ENCODE measurements at regions not wholly inside any gene's neighbourhood (a gene's known extent, or its start where the extent isn't known, plus 50 kb on each side); places are given as distances from the start of the nearest gene placed in this dataset.

GRCh38 chr3:22351806-22352205 lies 600.8 kb upstream of the ZNF385D start (continued):
- TF ChIP-seq FOSL2 (IDR thresholded peaks at IDR 0.05; ENCODE audit: borderline replicate concordance, low read depth) (no peak), POLR2AphosphoS5 (IDR thresholded peaks at IDR 0.05; ENCODE audit: low read depth, low read length) (no peak)

- Histone ChIP-seq H3K9ac (no peak overlapping the region), H2AFZ (ENCODE audit: low read depth) (no peak overlapping the region), H3K79me2 (ENCODE audit: insufficient read depth) (no peaks in the 10 kb centered on the region), H3K4me3 (ENCODE audit: low read depth in 2 of 2, low read length in 1 of 2) (no peak overlapping the region), H3K4me1 (ENCODE audit: control insufficient read depth in 1 of 2, insufficient read depth in 2 of 2, low read depth in 1 of 2, low read length in 1 of 2) (no peaks in the 10 kb centered on the region), H3K27me3 (ENCODE audit: insufficient read depth) (no peaks in the 10 kb centered on the region), H4K20me1 (ENCODE audit: insufficient read depth) (no peaks in the 10 kb centered on the region), H3K9me3 (no peaks in the 10 kb centered on the region), H3K9me2 (no peaks in the 10 kb centered on the region), H3F3A (replicated peaks; ENCODE audit: insufficient read depth) (no peaks in the 10 kb centered on the region), H3K4me2 (no peak overlapping the region), H3K27ac (ENCODE audit: low read depth in 2 of 2, low read length in 1 of 2) (no peak overlapping the region), H3K36me3 (replicated peaks in 1 of 2; ENCODE audit: control insufficient read depth in 1 of 2, insufficient read depth in 2 of 2, low read length in 1 of 2) (no peaks in the 10 kb centered on the region)
- ChIA-PET POLR2A (no interaction called here), CTCF (no interaction called here)
- DNase-seq: no peak
- TF ChIP-seq FOXM1 (IDR thresholded peaks at IDR 0.05; ENCODE audit: low read depth) (no peak), NRF1 (IDR thresholded peaks at IDR 0.05; ENCODE audit: low read depth, low read length) (no peak), CHD2 (IDR thresholded peaks at IDR 0.05; ENCODE audit: low read length, partially characterized antibody) (no peak), TEAD4 (IDR thresholded peaks at IDR 0.05; ENCODE audit: borderline replicate concordance, insufficient read depth) (no peak), TAF1 (IDR thresholded peaks at IDR 0.05; ENCODE audit: borderline replicate concordance, low read depth, low read length) (no peak)
- WGBS (ENCODE audit: low lambda C conversion rate): 56% methylated on average over 1 of the region's 1 CpG
These were observed 602.1 kb upstream of the ZNF385D start for GRCh38 chr3:22353126-22353525.

- 76% methylated on average over 1 of the region's 1 CpG for WGBS (ENCODE audit: low lambda C conversion rate)
- Histone ChIP-seq H2AFZ (ENCODE audit: low read depth) (no peak overlapping the region), H3K9me2 (no peaks in the 10 kb centered on the region), H3K27ac (ENCODE audit: low read depth in 2 of 2, low read length in 1 of 2) (no peak overlapping the region), H3K4me3 (ENCODE audit: low read depth in 2 of 2, low read length in 1 of 2) (no peak overlapping the region), H3F3A (replicated peaks; ENCODE audit: insufficient read depth) (no peaks in the 10 kb centered on the region), H3K27me3 (ENCODE audit: insufficient read depth) (no peaks in the 10 kb centered on the region), H3K4me1 (ENCODE audit: control insufficient read depth in 1 of 2, insufficient read depth in 2 of 2, low read depth in 1 of 2, low read length in 1 of 2) (no peaks in the 10 kb centered on the region; a peak in 1 of 4 replicates), H3K36me3 (replicated peaks in 1 of 2; ENCODE audit: control insufficient read depth in 1 of 2, insufficient read depth in 2 of 2, low read length in 1 of 2) (no peaks in the 10 kb centered on the region), H3K9ac (no peak overlapping the region), H3K9me3 (no peaks in the 10 kb centered on the region), H4K20me1 (ENCODE audit: insufficient read depth) (no peaks in the 10 kb centered on the region), H3K79me2 (ENCODE audit: insufficient read depth) (no peaks in the 10 kb centered on the region), H3K4me2 (no peak overlapping the region)
- DNase-seq: no peak
- CTCF ChIA-PET: no interaction called here
- POLR2A ChIA-PET: no interaction called here
- TF ChIP-seq RCOR1 (IDR thresholded peaks at IDR 0.05; ENCODE audit: low read length) (no peak), MAX (IDR thresholded peaks at IDR 0.05; ENCODE audit: low read depth) (no peak), TCF12 (IDR thresholded peaks at IDR 0.05) (no peak), JUND (IDR thresholded peaks at IDR 0.05) (no peak), NRF1 (IDR thresholded peaks at IDR 0.05; ENCODE audit: low read depth, low read length) (no peak), CTCF (IDR thresholded peaks at IDR 0.05) (no peak), TAF1 (IDR thresholded peaks at IDR 0.05; ENCODE audit: borderline replicate concordance, low read depth, low read length) (no peak), SMC3 (IDR thresholded peaks at IDR 0.05; ENCODE audit: low read depth, low read length) (no peak), EZH2phosphoT487 (IDR thresholded peaks at IDR 0.05; ENCODE audit: borderline replicate concordance, low read depth) (no peak), RAD21 (IDR thresholded peaks at IDR 0.05; ENCODE audit: low read length) (no peak), MEF2A (IDR thresholded peaks at IDR 0.05; ENCODE audit: borderline replicate concordance, low read depth) (no peak), PBX3 (IDR thresholded peaks at IDR 0.05) (no peak), ELF1 (IDR thresholded peaks at IDR 0.05) (no peak), TEAD4 (IDR thresholded peaks at IDR 0.05; ENCODE audit: borderline replicate concordance, insufficient read depth) (no peak), IRF3 (IDR thresholded peaks at IDR 0.05; ENCODE audit: low read depth, low read length) (no peak), FOXJ3 (CRISPR knock-in tag; IDR thresholded peaks at IDR 0.05) (no peak), REST (IDR thresholded peaks at IDR 0.05; ENCODE audit: low read depth, low read length) (no peak)
These were observed 607.3 kb upstream of the ZNF385D start for GRCh38 chr3:22358334-22358733.

All from SK-N-SH (cell line).